Astrocyte (in vitro differentiated cells and primary cell): ENCODE measurements at regions not wholly inside any gene's neighbourhood (a gene's known extent, or its start where the extent isn't known, plus 50 kb on each side); places are given as distances from the start of the nearest gene placed in this dataset.
A peak's percentile ranks its signal among the peaks of the same experiment; 100 is the strongest.

ENCODE experiments used
- DNase-seq: peaks from one replicate; pipeline ENCODE4 v3.0.0-alpha.2; 2010; ENCODE audit warnings: low read depth
- FAIRE-seq: peaks from 2 replicates; lab custom pipeline; 2011; peaks lifted over from hg19 to GRCh38; lab: Jason Lieb, UNC
- H2AFZ ChIP-seq: 2 replicates; pipeline ENCODE4 v1.6.0; 2012; ENCODE audit warnings: low read depth, low read length, inconsistent platforms
- H3K27ac ChIP-seq: 2 replicates; pipeline ENCODE4 v1.5.1; 2011; ENCODE audit warnings: low read depth, low read length, inconsistent platforms
- H3K27me3 ChIP-seq: 2 replicates; pipeline ENCODE4 v1.6.0; 2011; ENCODE audit warnings: low read length, inconsistent platforms; ENCODE audit not compliant: insufficient read depth
- H3K36me3 ChIP-seq: 2 replicates; pipeline ENCODE4 v1.5.1; 2011; ENCODE audit warnings: low read length, inconsistent platforms; ENCODE audit not compliant: insufficient read depth
- H3K4me1 ChIP-seq: 2 replicates; pipeline ENCODE4 v1.5.1; 2011; ENCODE audit warnings: low read length, inconsistent platforms; ENCODE audit not compliant: insufficient read depth
- H3K4me2 ChIP-seq: 2 replicates; pipeline ENCODE4 v1.6.0; 2012; ENCODE audit warnings: low read length, inconsistent platforms
- H3K4me3 ChIP-seq: 2 replicates; pipeline ENCODE4 v1.5.1; 2011; ENCODE audit warnings: low read depth, mild to moderate bottlenecking, low read length, inconsistent platforms; ENCODE audit not compliant: insufficient read depth
- H3K79me2 ChIP-seq: 2 replicates; pipeline ENCODE4 v1.6.0; 2012; ENCODE audit warnings: mild to moderate bottlenecking, low read length, inconsistent platforms; ENCODE audit not compliant: insufficient read depth
- H3K9ac ChIP-seq: 2 replicates; pipeline ENCODE4 v1.6.0; 2012; ENCODE audit warnings: mild to moderate bottlenecking, low read length, inconsistent platforms
- H3K9me3 ChIP-seq: 2 replicates; pipeline ENCODE4 v1.5.1; 2012; ENCODE audit warnings: low read depth, mild to moderate bottlenecking, low read length, inconsistent platforms; ENCODE audit not compliant: insufficient read depth
- H4K20me1 ChIP-seq: 2 replicates; pipeline ENCODE4 v1.6.0; 2012; ENCODE audit warnings: low read length, inconsistent platforms; ENCODE audit not compliant: insufficient read depth
- H3K27ac Mint-ChIP-seq: one replicate; pipeline ENCODE4 v1.8.0; 2021; ENCODE audit warnings: mild to moderate bottlenecking, mixed read lengths; ENCODE audit not compliant: unreplicated experiment
- H3K27me3 Mint-ChIP-seq: one replicate; pipeline ENCODE4 v1.8.0; 2021; ENCODE audit warnings: low read depth, mixed read lengths; ENCODE audit not compliant: unreplicated experiment
- H3K36me3 Mint-ChIP-seq: one replicate; pipeline ENCODE4 v1.8.0; 2021; ENCODE audit warnings: low read depth, mixed read lengths; ENCODE audit not compliant: unreplicated experiment
- H3K4me1 Mint-ChIP-seq: one replicate; pipeline ENCODE4 v1.8.0; 2021; ENCODE audit warnings: low read depth, mixed read lengths; ENCODE audit not compliant: unreplicated experiment
- H3K4me3 Mint-ChIP-seq: one replicate; pipeline ENCODE4 v1.8.0; 2021; ENCODE audit warnings: mild to moderate bottlenecking, moderate library complexity, mixed read lengths; ENCODE audit not compliant: unreplicated experiment
- H3K9me3 Mint-ChIP-seq: one replicate; pipeline ENCODE4 v1.8.0; 2021; ENCODE audit warnings: mild to moderate bottlenecking, mixed read lengths; ENCODE audit not compliant: unreplicated experiment
- CTCF ChIP-seq: IDR thresholded peaks from 2 replicates; pipeline ENCODE4 v1.5.1; 2011; ENCODE audit warnings: low read depth, mild to moderate bottlenecking, inconsistent platforms, low read length, moderate library complexity; ENCODE audit not compliant: insufficient read depth
- EZH2 ChIP-seq: IDR thresholded peaks from 2 replicates; pipeline ENCODE4 v1.6.1; 2012; ENCODE audit warnings: mild to moderate bottlenecking, low read length, inconsistent platforms; ENCODE audit not compliant: insufficient read depth

DNA sequence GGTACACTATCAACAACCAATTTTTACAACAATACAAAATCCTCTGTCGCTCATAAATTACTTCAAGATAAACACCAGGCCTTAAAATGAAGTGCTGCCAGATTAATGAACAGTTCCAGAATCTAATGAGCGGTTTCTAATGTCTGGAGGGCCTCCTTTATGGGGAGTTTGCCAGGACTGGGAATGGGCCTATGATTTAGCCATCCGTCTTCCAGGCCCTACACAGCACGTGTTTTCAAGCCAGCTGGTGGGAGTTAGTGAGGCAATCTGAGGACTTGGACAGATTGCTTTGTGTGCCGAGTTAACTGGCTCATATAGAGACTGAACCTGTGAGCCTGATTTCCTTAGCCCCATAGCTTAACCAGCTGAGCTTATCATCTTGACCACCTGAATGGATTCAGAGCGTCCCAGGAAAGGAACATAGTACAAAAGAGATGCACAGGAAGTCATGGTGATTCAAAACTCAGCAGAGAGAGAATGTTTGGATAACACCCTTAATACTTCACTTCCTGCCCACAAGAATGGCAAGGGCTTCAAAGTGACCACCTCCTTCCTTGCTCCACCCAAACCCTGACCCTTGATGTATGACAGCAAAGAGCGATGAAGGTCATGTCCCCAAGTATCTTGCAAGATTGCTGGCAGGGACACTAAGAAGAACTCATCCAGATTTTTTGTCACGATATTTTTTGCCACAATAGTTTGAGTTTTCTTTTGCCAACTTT, 143.5 kb downstream of the SLC30A10 start:
- TF ChIP-seq CTCF, result no peak
- no peak for TF ChIP-seq EZH2
- H3K27me3 ChIP-seq, result no peaks in the 10 kb centered on the region
- no peaks in the 10 kb centered on the region for H4K20me1 ChIP-seq
- no peaks in the 10 kb centered on the region for H3K36me3 ChIP-seq
- no peaks in the 10 kb centered on the region for H3K27me3 Mint-ChIP-seq
- H3K27ac Mint-ChIP-seq, result no peak overlapping the region
- H3K36me3 Mint-ChIP-seq, result peaks cover 2% of the 10 kb centered on the region
- no peak overlapping the region for H3K4me3 ChIP-seq
- DNase-seq (peak; percentile 70), FAIRE-seq (no peak)
- H3K4me3 Mint-ChIP-seq, result no peak overlapping the region
- H3K4me2 ChIP-seq, result peak overlapping the region; percentile 35
- H3K9me3 ChIP-seq, result peaks cover 4% of the 10 kb centered on the region
- H3K4me1 Mint-ChIP-seq, result peaks cover 12% of the 10 kb centered on the region
- no peaks in the 10 kb centered on the region for H3K79me2 ChIP-seq
- H2AFZ ChIP-seq, result peak overlapping the region; percentile 32
- H3K9ac ChIP-seq, result no peak overlapping the region
- no peak overlapping the region for H3K27ac ChIP-seq
- no peaks in the 10 kb centered on the region for H3K9me3 Mint-ChIP-seq
- H3K4me1 ChIP-seq, result peaks cover 5% of the 10 kb centered on the region

DNA sequence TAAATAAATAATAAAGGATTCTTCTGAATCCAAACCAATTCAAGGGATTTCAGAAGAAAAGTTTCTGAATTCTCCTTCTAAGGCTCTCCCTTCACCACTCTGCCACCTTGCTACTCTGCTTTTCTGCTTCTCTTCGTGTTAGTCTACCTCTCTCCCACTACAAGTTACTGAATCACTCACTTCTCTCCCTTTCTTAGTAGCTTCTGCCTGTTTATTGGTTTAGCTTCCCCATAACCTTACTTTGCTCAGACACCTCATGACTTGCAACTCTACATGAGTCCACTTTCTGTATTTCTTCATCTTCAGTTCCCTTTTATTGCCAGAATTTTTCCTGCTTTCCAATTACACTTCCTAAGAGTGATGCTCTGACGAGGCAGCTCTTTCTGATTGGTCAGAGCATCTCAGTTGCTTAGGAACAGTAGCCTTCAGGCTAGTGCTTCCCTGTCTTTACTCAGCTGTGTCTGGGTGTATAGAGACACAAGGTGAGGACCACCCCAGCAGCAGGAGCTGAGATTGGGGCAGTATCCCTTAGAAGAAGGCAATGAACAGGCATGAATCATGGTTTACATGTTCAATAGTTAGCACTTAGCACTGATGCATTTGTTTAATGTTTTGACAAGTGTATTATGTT, 144.6 kb downstream of the SLC30A10 start:
- no peaks in the 10 kb centered on the region for H3K79me2 ChIP-seq
- Mint-ChIP-seq H3K4me1 (peaks cover 12% of the 10 kb centered on the region), H3K36me3 (peaks cover 2% of the 10 kb centered on the region), H3K9me3 (no peaks in the 10 kb centered on the region), H3K4me3 (no peak overlapping the region), H3K27ac (no peak overlapping the region), H3K27me3 (no peaks in the 10 kb centered on the region)
- no peak overlapping the region for H3K4me3 ChIP-seq
- H3K27ac ChIP-seq, result no peak overlapping the region
- peaks cover 5% of the 10 kb centered on the region for H3K4me1 ChIP-seq
- TF ChIP-seq EZH2, result no peak
- TF ChIP-seq CTCF, result no peak
- DNase-seq (no peak), FAIRE-seq (no peak)
- H3K36me3 ChIP-seq, result no peaks in the 10 kb centered on the region
- H2AFZ ChIP-seq, result no peak overlapping the region
- no peaks in the 10 kb centered on the region for H4K20me1 ChIP-seq
- H3K27me3 ChIP-seq, result no peaks in the 10 kb centered on the region
- peaks cover 4% of the 10 kb centered on the region for H3K9me3 ChIP-seq
- no peak overlapping the region for H3K4me2 ChIP-seq
- no peak overlapping the region for H3K9ac ChIP-seq

- H3K9me3 Mint-ChIP-seq, result no peaks in the 10 kb centered on the region
- DNase-seq, result no peak
- no peak overlapping the region for H3K4me3 Mint-ChIP-seq
- Histone ChIP-seq H3K9ac (no peak overlapping the region), H3K9me3 (no peaks in the 10 kb centered on the region), H3K36me3 (no peaks in the 10 kb centered on the region), H3K4me2 (no peak overlapping the region), H3K27me3 (no peaks in the 10 kb centered on the region), H4K20me1 (no peaks in the 10 kb centered on the region), H3K4me3 (no peak overlapping the region), H3K27ac (no peak overlapping the region), H2AFZ (no peak overlapping the region), H3K4me1 (peaks cover 5% of the 10 kb centered on the region), H3K79me2 (no peaks in the 10 kb centered on the region)
- no peak overlapping the region for H3K27ac Mint-ChIP-seq
- TF ChIP-seq EZH2 (no peak), CTCF (no peak)
- no peak for FAIRE-seq
- H3K36me3 Mint-ChIP-seq, result peaks cover 2% of the 10 kb centered on the region
- no peaks in the 10 kb centered on the region for H3K27me3 Mint-ChIP-seq
- peaks cover 11% of the 10 kb centered on the region for H3K4me1 Mint-ChIP-seq
These were observed 145.4 kb downstream of the SLC30A10 start for GRCh38 chr1:219782929-219783328.
